ENCODE measurements at regions not wholly inside any gene's neighbourhood (a gene's known extent, or its start where the extent isn't known, plus 50 kb on each side); places are given as distances from the start of the nearest gene placed in this dataset.

DNA sequence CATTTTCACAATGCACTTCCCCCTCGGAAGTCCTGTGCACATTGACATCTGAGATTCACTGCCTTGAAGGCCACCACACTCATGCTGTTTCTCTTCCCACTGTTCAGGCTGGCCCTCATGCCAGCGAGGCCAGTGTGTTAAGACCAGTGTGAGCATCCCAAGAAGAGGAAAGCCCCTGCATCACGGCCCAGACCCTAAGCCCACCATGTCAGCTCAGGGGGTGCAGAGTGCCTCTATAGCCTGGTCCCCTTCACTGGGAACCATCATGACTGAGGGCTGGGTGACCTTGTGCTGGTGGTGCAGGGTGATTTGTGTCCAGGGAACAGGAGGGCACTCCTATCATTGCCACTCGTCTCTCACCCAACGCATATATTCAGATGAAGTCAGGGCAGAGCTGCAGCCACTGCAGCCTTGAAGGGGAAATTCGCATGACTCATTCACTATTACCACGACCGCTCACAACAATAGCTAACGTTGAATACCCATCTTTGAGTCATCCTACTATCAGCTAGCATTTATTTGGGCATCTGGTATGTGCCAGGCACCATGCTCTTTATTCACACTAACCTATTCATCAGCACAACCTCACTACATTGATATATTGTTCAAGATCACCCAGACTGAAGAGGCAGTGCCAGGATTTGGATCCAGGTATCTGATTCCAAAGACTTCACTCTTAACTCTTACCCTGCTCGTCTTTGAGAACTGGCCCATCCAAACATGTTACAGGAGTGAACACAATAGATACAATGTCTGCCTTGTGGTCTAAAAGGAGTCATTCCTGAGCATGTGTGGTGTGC, 58.8 kb upstream of the SLC6A11 start:
- TF ChIP-seq EZH2 (IDR thresholded peaks at IDR 0.05; ENCODE audit: insufficient read depth, poor library complexity, severe bottlenecking) (no peak), EZH2phosphoT487 (IDR thresholded peaks at IDR 0.05; ENCODE audit: insufficient read depth, low read depth) (no peak)
